EL (cell line): ENCODE measurements at regions not wholly inside any gene's neighbourhood (a gene's known extent, or its start where the extent isn't known, plus 50 kb on each side); places are given as distances from the start of the nearest gene placed in this dataset.

Experiments used
- DNase-seq: peaks from one replicate; pipeline ENCODE4 v3.0.0-alpha.2; 2016

DNA sequence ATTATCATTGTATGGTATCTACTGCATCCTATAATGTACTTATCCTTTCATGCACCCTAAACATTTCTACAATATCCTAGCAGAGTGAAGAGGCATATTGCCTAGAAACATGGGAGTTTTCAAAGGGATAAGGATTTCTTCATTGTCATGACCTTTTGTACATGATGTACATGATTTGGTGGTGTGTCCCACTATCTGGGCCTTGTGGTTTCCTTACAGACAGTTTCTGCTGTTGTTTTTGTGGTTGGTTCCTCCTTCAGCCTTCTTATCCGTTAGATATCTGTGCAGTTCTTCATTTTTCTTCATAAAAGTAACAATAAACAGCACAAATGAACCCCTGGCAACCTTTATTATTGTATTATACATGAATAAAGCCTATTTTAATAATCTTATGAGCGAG lies 70.4 kb upstream of the BACH1 start:
- no peak for DNase-seq

DNA sequence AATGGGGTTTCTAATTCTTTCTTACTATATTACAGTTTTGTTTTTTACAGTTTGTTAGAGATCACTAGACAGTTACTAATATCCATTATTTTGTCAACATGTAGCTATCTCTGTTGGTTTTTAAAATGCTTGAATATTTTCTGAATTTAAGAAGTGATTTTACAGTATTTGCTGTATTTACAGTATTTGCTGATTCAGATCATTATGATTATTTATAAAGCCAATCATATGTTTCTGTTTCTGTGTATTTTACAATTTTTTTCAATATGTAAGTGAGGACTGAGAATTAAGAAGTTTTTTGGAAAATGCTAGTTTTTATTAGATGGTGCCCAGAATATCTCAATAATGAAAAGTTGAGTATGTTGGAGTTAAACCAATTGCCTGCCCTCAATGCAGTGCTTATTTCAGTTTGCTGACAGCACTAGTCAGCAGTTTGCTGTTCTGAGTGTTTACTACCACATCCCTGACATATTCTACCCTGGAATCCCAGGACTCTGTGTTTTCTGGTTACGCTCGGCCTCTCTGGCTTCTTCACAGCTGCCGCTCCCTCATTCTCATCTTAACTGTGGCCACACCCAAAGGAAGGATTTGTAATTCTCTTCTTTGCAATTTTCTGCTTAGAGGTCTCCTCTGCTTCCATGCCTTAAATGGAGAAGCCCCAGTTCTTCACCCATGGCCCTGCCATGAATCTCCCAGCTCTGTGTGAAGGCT lies 68.0 kb upstream of the BACH1 start:
- DNase-seq: no peak

DNA sequence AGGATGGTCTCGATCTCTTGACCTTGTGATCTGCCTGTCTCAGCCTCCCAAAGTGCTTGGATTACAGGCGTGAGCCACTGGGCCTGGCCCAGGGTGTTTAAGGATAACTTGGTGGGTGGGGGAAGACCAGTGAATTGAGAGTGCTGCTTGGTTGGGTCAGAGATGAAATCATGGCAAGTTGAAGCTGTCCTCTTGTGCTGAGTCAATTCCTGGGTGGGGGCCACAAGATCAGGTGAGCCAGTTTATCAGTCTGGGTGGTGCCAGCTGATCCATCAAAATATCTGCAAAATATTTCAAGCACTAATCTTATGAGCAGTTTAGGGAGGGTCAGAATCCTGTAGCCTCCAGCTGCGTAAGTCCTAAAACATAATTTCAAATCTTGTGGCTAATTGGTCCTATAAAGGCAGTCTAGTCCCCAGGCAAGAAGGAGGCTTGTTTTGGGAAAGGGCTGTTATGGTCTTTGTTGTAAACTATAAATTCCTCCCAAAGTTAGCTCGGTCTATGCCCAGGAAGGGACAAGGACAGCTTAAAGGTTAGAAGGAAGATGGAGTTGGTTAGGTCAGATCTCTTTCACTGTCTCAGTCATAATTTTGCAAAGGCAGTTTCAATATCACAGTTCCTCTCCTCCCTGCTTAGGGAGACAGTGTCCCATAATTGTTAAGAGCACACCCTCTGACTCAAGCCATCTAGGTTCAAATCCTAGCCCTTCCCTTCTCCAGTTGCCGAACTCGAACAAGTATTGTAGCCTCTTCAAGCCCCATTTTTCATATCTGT lies 66.8 kb upstream of the BACH1 start:
- no peak for DNase-seq

DNA sequence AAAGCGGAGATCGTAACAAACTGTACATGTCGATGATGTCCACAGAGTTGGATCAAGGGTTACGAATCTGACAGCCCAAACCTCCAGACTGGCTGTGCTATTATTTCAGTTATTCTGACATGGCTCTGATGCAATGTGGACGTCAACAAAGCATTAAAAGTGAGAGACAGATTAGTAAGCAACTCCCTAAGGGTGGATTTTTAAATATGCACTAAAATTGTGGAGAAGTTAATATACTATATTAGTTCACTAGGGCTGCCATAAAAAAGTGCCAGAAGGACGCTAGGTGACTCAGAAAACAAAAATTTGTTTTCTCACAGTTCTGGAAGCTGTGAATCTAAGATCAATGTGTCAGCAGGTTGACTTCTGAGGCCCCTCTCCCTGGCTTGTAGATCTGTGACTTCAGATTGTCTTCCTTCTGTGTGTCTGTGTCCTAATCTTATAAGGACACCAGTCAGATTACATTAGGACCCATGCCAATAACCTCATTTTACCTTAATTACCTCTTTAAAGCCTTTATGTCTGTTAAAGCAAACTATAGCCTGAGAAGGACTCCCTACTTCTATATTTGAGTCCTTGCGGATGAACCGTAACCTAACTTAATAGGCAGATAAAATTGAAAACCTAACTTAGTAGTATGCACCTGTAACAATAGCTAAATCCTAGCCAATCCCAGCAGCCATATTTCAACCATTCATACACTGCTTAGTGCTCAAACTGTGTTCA lies 66.0 kb upstream of the BACH1 start:
- peak; percentile 92 for DNase-seq

DNA sequence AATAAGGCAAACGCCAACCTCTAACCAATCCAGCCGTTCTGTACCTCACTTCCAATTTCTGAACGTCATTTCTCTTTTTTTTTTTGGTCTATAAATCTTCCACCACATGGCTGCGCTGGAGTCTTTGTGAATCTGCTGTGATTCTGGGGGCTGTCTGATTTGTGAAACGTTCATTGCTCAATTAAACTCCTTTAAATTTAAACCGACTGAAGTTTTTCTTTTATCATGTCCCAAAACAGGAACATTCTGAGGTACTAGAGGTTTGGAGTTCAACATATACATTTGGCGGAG lies 65.5 kb upstream of the BACH1 start:
- DNase-seq: no peak

DNA sequence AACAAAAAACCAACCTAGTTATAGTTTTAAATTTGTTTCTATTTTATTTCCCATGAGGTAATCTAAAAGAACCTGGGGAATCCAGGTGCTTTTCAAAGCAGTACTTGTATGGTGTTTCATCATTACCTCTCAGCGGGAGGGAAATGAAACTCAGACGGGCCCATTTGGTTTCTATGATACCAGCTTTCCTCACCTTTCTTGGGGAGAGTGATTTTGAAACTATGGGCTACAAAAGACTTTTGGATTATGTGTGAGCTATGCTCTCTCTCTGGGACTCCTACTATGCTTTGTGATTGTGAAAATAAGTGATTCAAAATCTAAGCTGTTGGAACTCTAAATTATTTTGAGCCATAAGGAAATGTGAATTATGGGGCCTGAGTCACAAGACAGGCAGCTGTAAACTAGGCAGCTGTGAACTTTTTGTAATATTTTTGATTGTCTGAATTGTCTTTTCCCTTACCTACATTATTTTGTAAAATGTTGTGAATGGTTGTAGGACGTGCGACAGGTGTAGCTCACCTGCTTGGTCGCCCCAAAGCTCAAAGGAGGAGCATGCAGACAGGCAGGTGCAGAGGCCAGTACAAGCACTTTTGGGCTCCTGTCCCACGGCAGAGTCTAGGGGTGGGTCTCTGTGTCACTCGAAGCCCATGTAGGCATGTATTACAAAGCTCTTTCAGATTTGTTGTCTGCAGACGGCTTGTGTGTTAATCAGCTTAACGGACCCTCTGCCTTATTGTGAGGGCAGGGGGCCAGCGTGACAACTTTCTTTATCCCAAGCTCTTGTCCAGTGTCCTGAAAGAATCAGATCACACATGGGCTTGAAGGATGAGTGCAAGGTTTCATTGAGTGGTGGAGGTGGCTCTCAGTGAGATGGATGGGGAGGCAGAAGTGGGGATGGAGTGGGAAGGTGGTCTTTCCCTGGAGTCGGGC lies 64.8 kb upstream of the BACH1 start:
- no peak for DNase-seq

DNA sequence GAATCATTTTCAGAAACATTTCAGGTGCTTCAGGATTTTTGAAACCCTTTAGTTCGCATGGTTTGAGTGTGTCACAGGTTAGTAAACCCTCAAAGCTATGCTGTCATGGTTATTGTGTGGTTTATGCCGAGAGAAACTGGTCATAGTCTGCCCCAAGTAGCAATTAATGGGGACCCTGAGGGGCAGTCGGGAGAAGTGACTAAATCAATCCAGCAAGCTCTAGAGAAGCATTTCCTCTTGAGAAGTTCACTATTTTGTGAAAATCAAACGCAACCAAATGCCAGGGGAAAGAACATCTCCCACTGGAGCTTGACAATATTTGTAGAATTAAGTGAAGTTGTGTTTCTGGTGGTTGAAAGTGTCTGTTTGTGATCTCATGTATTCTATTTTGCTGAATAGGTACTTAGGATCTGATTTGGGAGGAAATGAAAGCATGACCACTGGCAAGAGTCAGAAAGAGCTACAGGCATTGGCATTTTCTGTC lies 63.0 kb upstream of the BACH1 start:
- DNase-seq: no peak

DNA sequence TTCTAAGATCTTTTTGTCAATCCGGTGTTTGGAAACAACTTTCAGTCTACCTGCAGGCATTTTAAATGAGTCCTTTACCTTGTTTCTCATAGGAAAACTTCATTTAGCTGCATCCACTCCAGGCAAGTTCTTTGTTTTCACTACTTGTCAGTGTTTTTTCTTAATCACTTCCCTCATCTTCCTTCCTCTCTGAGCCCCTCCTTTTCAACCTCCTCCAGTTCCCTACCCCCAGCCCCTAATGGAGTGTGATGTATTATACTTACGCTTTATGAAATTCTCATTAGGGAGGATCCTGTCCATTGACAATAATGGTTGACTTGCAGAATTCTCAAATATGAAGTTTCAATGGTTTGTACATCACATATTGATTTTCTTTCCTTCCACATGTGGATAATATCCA lies 62.5 kb upstream of the BACH1 start:
- no peak for DNase-seq

DNA sequence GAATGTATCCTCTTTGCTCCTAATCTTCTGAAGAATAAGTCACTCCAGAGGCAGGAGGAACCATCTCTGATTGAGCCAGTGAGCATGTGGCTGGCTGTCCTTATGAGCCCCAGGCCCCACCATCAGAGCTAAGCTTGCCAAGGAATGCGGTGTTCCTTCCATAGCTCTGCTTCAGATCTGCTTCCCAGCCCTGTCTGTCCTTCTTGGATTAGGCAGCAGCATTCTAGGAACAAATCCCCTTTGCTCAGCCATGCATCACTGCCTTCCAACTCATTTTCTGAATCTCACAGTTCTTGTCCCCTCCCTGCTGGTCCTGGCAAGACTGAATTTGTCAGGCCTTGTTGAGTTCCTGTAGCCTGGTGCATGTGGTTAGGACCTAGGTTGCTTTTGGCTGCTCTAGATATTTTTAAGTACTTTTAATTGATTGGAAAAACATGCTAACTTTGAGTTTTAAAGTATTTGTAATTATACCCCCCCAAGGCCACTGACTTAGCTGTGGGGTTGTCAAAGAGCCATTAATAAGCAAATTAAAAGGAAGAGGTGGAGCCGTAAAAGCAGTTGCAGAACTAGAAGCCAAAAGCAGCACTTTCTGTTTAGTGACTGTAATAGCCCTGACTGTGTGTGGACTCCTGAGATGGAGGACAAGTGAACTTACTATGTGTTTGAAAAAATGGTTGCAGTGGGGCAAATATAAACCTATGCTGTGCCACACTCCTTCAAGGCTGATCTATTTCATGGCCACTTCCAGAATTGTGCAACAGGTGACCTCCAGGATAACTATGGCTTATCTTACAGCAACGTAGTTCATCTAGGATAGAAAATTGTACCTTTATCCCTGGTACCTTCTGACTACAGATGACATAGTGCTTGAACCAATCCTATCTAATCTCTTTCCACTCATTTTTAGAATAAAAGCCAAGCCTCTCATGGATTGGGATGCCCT lies 61.3 kb upstream of the BACH1 start:
- no peak for DNase-seq

DNA sequence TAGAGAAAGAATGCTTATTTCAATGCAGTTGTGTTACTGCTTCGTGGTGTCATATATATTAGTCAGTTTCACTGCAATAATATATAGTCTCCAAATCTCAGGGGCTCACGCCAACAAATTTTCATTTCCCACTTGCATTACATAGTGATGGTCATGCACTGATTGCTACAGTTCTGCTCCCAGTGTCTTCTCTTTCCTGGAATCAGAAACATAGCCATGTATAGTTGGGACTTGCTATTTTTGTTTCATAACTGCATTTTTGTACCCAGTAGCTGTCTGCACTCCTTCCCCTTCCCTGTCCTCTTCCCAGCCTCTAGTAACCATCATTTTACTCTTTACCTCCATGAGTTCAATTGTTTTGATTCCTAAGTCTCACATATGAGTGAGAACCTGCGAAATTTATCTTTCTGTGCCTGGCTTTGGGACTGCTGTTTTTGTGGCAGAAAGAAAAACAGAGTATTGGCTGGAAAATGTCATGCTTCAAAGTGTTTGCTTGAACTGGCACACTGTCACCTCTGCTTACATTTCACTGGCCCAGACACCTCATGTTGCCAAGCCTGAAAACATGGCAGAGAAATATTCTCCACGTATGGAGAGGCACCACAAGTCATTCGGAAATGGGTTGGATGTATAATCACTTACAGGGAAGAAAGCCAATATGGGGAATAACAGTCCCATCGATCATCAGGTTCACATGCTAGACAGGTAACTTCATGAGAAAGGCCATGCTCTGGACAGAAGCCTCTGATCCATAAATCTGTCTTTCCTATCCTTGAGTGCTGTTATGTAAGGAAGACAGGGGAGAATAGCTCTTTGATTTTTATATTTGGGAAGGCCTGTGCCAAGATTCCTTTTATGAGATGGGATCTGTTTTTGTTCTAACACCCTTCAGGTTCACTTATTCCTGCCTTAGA lies 60.4 kb upstream of the BACH1 start:
- DNase-seq: peak; percentile 58

DNA sequence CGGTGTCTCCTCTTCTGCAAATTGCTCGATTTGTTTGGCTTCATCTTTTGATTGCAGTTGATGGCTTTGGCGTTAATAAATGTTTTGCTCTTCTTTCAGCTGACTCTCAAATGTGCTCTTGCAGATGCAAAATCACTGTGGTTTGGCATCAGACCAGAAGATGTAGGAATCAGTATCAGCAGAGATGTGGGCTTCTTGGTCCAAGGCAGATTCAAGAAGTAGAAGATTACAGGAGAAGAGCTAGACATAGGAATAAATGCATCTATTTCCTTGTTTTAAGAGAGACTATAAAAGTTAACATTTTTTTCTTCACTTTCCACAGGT lies 59.8 kb upstream of the BACH1 start:
- DNase-seq: peak; percentile 62

DNA sequence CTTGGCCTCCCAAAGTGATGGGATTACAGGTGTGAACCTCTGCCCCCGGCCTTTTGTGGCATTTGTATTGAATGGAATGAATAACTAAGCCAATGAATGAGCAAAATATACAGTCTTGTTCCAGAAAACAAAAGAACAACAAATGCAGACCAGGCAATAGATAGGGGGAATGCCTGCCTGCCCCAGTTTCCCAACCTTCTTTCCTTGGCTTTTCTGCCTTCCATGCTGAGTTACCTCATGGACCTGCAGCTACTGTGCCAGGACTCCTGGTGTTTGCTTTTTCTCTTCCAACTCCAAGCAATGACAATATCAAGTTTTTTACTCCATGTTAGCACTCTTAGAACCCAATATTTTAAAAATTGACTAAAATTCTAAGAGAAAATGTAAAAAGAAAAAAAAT lies 58.6 kb upstream of the BACH1 start:
- no peak for DNase-seq

DNA sequence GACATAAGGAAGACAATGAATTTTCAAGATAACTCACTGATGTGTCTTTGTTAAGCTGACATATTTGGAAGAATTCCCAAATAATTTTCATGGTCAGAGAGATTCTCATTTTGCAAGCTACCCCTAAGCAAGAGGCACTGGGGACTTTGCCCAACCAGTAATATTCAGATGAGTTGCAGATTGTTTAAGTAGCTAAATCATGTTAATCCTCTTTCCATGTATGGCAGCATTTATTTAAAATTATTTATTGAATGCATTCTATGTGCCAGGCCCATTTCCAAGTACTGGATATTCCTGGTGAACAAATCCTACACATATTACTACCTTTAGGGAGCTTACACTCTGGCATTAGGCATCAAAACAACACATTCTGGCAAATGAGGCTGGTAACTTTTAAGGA lies 56.5 kb upstream of the BACH1 start:
- DNase-seq: no peak

DNA sequence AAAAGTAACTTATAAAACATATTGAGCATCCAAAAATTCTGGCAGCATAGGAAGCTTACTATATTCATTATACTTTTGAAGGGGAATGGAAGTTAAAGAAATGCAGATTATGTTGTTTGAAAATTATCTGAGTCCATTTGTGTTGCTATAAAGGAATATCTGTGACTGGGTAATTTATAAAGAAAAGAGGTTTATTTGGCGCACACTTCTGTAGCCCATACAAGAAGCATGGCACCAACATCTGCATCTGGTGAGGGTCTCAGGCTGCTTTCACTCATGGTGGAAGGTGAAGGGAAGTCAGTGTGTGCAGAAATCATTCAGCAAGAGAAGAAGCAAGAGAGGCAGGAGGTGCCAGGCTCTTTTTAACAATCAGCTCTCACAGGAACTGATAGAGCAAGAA lies 55.5 kb upstream of the BACH1 start:
- no peak for DNase-seq

DNA sequence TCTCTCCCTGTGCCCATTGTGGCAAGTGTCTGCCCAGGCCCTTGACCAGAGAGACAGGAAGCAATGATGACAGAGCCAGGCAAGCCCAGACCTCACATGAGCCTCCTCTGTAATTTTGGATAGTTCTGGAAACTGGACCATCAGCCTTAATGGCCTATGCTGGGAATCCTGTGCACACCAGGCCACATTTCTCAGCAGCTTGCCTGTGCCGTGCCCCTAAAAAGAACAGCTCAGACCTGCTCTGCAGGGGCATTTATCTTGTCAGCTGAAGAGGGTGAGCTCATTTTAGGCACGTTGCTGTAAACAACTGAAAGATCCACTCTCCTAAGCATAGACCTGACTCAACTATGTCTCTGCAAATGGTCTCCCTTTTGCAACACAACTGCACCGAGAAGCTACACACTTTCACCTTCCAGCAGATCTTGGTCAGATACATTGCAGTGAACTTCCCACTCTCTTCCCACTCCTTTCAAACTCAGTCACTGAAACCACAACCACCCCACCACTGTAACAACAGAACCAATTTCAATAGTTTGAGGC lies 53.5 kb upstream of the BACH1 start:
- no peak for DNase-seq

DNA sequence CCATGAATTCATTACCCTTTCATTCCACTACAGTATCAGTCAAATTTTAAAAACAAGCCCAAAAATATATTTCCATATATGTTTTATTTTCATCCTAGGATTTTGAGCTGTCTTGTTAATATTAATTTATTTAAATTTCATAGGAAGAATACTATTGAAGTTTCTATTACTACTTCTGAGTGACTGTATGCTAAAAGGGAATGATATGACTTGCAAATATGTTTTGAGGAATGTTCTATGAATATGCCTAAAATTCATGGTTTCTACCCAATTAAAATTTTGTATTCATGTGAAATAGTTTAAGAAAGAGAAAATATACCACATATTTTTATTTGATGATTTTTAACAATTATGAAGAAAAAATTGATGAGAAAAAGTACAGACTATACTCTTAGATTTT lies 52.9 kb upstream of the BACH1 start:
- no peak for DNase-seq

DNA sequence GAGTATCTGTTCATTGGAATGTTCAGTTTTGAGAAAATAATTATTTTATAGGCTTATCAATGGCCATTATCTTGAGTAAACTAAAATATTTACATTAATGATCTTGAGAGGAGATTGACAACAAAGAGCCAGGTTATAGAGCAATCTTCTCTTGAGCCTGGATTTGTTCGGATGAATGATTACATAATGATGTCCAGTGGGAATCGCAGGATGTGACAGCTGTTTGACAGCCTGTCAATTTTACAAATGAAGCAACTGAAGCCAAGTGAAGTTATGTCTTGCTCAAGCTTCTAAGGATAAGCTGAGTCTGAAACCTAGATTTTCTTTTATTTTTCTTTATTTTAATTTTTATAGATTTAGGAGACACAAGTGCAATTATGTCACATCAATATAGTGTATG lies 52.1 kb upstream of the BACH1 start:
- DNase-seq: no peak

DNA sequence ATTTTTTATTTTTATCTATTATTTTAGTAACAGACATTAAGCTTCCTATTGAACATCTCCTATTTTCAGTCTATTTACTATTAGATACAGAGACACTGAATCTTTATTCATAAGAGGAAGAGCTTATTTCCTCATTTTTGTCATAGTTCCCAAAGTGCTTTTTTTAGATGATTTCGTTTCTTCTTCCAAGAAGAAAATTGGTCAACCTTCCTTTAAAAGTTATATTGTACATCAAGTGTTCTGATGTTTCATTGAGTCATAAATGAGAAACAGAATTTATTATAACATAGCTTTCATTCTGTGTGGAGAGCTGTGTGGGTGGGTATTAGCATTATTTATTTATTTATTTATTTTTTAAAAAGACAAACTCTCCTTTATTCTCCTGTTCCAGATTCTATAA lies 50.6 kb upstream of the BACH1 start:
- no peak for DNase-seq
